GM20000 (cell line): ENCODE measurements at regions not wholly inside any gene's neighbourhood (a gene's known extent, or its start where the extent isn't known, plus 50 kb on each side); places are given as distances from the start of the nearest gene placed in this dataset.
"Not testable (repeated sequence)": the region's sequence is repeated elsewhere in the genome, so short reads cannot be mapped to it uniquely, and the experiment has no call there.

Experiments
- DNase-seq: peaks from one replicate; pipeline ENCODE4 v3.0.0; 2012; ENCODE audit warnings: low spot score
- CTCF ChIP-seq: IDR thresholded peaks from 2 replicates; pipeline ENCODE4 v1.5.1; 2012; ENCODE audit warnings: mild to moderate bottlenecking, control low read depth; ENCODE audit errors: extremely low read depth, missing control alignments

- DNase-seq, result no peak
Measured at GRCh38 chr6:20341096-20341495, 60.6 kb upstream of the E2F3 start.

GRCh38 chr6:20341564-20341963 lies 60.1 kb upstream of the E2F3 start:
- DNase-seq, result no peak
- no peak for TF ChIP-seq CTCF

More at GRCh38 chr6:20341096-20341495, 60.6 kb upstream of the E2F3 start:
- no peak for TF ChIP-seq CTCF

GRCh38 chr6:20346948-20347347 lies 54.7 kb upstream of the E2F3 start:
- not testable (repeated sequence) for DNase-seq

- no peak for TF ChIP-seq CTCF
- no peak for DNase-seq
Measured at GRCh38 chr6:20348041-20348440, 53.6 kb upstream of the E2F3 start.

GRCh38 chr6:20349225-20349624 lies 52.5 kb upstream of the E2F3 start:
- TF ChIP-seq CTCF, result no peak
- no peak for DNase-seq

GRCh38 chr6:20350215-20350614 lies 51.5 kb upstream of the E2F3 start:
- no peak for TF ChIP-seq CTCF
- DNase-seq, result no peak

- no peak for DNase-seq
- no peak for TF ChIP-seq CTCF
Measured at GRCh38 chr6:20351534-20351933, 50.1 kb upstream of the E2F3 start.
